ENCODE measurements at regions not wholly inside any gene's neighbourhood (a gene's known extent, or its start where the extent isn't known, plus 50 kb on each side); places are given as distances from the start of the nearest gene placed in this dataset.
"Not testable (repeated sequence)": the region's sequence is repeated elsewhere in the genome, so short reads cannot be mapped to it uniquely, and the experiment has no call there.

DNA sequence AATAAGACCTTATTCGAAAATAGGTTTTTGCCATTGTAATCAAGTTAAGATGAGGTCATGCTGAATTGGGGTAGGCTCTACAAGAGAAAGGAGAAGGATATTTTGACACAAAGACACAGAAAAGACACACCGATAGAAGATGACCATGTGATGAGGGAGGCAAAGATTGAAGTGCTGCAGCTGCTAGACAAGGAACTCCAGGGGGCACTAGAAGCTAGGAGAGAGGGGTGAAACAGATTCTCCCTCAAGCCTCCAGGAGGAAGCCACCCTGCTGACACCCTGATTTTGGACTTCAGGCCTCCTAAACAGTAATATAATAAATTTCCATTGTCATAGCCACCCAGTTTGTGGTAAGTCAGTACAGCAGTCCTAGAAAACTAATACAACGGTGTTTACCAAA lies 506.8 kb upstream of the CAMK1G start:
- no peak for DNase-seq

DNA sequence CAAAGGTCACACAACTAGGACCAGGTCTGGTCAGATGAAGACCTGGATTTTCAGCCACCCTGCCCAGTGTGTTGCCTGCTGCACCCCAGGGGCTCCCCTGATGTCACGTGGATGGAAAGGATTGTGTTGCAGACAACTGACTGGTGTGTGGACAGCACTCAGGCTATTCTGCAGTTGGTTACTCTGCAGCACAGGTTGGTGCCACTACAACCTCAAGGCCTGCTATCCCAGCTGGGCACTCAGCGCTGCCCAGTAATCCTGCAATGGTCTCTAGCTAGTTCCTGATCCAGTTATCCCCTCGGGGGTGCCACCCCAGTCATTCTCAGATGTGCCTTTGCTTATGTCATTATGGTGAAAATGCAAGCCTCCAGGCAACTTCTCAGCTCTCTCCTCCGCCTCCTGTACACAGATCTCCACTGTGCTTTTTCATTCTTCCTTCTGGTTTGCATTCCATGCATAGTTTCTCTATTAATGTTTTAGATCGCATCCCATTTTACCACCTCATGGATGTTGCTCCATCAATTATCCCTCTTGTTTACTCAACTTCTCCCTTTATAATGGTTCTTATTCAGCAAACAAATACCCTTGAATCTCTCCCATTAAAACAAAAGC lies 503.2 kb upstream of the CAMK1G start:
- no peak for DNase-seq

DNA sequence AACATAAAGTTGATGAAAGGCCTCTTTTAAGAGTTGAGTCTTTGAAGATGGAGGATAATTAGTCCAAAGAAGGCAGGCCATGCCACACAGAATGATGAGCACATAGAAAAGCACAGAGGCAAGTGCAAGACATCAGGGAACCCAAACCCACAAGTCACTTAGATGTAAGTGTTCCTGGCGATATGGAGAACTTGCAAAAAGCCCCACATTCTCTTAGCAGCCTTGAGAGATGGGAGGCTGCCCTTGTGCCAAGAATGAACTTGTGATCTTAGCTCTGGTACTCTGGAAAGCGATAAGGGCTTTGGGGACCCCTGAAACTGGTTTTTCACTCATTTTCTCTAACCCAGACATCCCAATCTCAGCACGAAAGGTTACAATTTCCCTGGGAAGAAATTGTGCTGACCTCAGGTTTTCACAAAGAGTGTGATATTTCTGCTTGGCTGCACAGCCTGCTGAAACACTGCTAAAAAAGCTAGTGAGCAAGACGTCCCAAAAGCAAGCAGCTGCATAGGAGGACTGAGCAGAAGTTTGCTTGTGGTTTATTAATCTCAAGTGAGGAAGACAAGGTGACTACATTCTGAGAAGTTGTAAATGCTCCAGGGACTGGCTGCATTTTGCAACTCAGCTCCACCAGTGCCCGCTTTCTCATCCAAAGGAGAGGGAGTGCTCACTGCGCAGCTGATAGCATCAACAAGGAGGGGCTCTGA lies 496.9 kb upstream of the CAMK1G start:
- DNase-seq = no peak

DNA sequence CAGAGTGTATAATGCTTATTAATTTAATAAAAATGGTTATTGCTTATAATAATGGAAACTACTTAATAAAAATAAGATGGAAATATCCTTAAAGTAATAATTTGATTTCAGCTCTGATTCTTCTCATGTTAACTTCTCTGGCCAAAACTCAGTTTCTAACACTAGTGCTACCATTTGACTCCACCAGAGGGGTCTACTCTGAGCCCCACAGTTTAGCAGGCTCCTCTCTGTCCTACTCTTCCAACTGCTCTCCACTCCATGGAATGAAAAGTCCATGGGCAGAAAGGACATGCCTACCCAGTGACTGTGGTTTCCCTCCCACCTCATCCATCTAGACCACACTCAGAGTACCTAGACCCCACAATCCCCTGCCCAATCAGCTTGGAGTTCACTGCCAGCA lies 489.1 kb upstream of the CAMK1G start:
- no peak for DNase-seq

DNA sequence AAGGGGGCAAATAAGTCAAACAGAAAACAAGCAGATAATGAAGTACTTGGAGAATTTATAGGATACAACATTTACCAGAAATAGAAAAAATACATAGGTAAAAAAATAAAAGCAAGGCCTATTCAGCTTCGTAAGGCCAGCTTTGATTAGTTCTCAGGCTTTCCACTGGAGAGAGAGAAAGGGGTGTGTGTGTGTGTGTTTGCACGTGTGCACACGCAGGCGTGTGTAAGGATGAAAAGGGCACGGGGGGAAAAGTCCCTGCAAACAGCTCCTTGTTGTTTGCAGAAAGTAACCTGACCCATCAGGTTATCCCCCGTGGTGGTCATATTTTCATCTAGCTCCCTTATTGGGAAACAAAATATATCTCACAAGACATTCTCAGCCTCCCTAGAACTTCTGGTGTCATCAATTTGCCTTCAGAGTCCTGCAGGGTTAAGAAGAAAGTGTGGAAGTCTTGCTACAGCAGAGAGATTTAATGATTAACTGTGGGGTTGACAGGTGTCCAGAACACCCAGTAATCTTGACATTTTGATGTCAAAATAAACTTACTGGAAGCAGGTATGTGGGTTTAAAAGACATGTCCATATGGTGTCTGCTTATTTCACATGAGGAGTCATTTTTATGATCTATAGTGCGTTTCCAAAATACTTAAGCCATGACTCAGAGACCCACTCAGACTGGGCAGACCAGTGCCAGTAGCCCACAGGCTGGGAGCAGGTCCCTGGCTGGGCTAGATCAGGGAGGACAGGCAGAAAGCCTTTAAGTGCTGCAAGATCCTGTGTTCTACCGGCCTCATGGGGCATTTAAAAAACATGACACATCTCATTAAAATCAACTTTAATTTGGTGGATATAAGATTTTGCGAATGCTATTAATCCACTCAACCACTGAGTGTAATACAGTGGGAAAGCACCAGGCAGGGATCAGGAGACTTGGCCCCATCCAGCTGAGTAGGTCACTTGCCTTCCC lies 487.6 kb upstream of the CAMK1G start:
- DNase-seq = no peak

DNA sequence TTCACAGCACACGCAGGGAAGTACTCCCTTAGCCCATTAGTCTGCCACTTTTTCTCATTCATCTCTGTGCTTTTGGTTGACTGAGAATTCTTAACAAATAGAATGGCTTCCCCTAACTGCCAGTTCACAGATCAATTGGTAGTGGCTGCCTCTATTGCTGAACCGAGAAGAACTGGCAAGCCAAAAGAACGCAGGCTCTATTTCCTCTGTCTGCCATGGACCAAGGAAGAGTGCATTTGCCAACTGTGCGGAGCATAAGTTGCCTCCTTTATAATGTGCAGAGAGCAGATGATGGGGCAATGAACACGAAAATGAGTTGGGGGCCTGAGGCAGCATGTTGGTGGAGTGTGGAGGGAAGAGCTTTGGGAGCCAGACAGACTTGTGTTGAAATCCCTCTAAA lies 483.1 kb upstream of the CAMK1G start:
- DNase-seq = no peak

DNA sequence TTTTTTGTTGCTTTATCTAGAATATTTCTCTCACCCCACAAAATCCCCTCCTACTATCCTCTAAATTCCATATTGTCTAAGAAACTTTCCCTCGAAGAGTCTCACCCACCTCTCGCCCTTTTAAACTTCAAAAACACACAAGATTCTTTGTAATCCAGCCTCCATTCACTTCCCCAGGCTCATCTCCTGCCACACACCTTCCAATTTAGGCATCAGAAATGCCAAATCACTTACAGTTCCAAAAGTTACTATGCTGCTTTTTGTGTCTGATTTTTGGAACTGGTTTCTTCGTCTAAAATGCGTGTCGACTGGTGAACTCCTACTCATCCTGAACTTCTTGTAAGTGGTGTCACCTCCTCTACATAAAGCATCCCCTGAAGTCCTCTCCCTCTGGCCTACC lies 482.4 kb upstream of the CAMK1G start:
- DNase-seq = no peak

DNA sequence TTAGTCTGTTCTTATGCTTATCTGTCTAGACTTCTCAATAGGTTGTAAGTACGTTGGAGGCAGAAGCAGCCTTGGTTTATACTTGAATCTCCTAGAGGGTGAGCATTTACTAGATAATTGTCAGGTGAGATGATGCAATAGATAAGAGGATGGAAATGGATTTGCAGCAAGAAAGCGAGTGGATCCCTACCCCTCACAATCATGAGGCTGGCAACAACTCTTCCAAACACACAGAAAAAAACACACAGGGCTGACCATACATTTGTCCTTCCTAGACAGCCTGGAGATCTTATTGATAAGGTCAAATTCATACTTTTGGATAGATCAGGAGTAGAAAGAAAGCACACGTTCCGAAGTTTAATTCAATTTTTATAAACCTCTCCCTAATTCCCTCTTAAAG lies 481.4 kb upstream of the CAMK1G start:
- DNase-seq = no peak

DNA sequence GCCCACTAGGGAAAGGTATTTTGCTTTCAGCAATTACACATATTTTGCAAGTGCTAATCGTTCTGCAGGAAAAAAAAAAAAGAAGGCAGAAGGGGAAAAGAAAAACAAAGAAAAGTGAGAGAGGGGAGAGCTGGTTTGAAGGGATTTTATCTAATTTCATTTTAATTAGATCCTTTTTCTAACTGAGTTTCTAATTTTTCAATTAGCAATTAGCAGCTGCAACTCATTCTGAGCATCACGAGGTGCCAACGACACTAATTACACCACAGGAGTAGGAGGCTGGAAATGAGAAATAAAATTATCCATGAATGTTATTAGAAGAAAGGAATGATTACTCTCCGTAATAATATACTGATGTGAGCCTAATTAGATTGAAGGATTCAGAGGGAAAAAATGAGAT lies 481.0 kb upstream of the CAMK1G start:
- no peak for DNase-seq

DNA sequence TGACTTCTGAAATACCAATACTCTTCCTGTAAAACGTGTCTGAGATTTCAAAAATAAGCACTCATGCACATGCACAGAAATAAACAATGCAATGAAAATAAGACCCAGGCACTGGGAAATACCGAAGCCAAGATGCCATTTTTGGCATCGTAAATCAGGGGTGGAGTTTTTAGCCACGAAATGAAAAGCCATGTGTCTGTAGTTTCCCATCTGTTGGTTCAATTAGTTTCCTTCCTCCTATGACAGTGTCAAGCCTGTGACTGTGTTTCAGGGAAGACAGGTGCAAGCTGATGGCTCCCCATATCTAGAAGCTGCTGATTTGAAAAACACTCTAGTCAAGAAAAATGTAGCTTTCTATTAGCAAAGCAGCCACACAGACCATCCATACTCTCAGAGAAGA lies 480.4 kb upstream of the CAMK1G start:
- no peak for DNase-seq

DNA sequence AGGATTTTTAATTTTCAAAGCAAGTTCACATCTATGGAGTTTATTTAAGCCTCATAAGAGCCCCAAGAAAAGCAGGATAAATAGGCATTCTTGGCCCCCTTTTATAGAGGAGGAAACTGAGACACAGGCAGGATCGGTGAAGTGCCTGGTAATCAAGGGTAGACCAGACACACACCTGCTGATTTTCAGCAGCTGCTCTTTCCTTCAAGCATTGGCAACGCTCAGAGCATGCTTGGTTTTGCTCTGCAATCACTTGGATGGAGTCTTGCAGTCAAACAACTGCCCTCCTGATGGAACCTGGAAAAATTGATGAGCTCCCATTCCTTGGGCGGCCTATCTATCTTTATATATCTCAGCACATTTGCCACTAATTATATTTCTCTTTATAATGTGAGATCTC lies 478.9 kb upstream of the CAMK1G start:
- DNase-seq = no peak

DNA sequence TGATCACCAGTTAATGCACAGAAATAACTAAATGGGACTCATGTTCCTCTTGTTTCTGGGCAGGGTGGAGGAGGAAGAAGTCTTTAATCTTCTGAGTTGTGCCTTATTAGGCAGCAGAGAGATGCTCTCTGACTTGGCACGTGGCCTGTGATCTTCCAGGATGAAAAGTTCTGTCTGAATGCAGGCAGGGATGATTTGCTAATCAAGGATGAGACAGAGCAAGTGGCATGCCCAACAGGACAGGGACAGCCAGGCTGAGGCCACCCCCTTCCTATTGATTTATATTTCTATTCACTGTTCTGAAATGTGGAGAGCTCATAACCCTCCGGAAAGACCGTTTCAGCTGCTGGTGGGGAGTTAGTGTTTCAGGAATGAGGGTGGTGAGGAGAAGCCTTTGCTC lies 477.8 kb upstream of the CAMK1G start:
- DNase-seq = no peak

DNA sequence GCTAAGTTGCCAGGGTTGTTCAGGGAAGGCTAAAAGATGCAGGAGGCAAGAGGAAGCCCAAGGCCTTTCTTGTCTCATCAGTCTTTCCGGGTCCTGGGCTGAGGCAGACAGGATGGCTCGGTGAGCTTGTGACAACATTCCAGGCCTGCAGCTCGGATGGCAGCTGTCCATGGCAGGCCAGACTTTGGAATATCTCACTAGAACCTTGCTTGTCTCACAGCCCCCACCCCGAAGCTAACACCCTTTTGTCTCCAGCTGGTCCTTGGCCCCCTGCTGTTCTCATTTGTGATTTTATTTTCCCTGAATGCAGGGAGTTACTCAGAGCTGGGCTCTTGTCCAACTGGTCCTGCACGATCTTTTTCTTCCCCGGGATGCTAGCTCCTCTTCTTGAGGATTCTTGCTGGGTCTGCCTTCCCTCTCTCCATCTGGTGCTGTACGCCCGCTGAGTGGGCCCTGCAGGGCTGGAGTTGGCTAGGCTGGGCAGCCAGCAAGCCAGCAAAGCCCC lies 477.2 kb upstream of the CAMK1G start:
- peak; percentile 15 for DNase-seq

DNA sequence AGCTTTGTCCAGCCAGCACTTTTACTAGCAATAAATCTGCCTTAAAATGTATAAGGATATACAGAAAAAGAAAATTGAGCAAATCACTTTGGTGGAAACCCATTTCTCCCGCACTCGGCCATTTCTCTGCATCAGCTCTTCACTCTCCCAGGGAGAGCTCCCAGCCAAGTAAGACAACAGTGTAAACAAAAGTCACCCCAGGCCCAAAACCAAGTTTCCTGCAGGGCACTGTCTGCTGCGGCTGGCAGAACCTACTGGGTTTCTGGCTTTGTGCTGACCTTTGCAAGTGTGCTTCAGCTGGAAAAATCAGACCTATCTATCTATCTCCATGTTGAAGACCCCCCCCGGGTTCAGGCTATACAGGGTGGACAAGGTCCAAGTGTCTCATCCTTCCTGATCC lies 476.7 kb upstream of the CAMK1G start:
- DNase-seq = no peak

DNA sequence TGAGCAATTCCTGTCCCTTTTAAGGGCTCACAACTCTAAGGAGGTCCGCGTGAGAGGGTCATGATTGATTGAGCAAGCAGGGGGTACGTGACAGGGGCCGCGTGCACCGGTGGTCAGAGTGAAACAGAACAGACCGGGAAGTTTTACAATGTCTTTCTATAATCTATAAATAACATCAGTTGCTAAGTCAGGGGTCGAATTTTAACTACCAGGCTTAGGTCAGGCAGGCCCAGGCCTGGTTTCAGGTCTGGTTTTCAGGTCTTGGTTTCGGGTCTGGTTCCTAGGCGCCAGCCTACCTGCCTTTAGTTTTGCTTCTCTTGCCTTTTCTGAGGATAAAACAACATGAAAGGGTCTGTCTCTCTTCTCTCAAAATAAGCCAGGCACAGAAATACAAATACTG lies 476.0 kb upstream of the CAMK1G start:
- DNase-seq = no peak

DNA sequence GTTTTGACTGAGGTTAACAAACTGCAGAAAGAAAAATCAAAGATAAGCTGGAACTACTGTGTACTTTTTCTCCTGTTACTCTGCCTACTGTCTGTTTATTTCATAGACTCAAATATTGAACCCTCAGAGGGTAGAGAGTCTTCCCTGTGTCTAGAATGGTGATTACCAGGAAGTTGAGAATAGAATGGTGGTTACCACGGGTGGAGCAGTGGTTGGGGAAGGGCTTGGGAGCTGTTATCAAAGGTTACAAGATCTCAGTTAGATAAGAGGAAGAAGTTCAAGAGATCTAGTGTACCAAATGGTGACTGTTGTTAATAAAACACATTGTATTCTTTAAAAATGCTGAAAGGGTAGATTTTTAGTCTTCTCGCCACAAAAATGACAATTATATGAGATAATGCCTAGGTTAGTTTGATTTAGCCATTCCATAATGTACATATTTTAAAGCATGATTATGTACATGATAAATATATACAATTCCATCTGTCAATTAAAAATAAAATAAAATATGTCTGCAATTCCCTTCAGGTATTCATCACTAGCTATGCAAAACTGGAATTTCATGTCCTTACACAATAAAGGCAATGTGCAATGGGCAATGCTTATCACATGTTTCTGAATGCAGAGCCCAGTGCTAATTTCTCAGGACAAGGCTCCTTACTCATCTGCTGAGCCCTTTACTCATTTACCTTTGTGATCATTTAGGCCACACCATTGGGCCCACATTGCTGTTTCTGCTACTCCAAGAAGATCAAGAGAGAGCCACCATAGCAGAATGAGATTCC lies 474.3 kb upstream of the CAMK1G start:
- DNase-seq = no peak

DNA sequence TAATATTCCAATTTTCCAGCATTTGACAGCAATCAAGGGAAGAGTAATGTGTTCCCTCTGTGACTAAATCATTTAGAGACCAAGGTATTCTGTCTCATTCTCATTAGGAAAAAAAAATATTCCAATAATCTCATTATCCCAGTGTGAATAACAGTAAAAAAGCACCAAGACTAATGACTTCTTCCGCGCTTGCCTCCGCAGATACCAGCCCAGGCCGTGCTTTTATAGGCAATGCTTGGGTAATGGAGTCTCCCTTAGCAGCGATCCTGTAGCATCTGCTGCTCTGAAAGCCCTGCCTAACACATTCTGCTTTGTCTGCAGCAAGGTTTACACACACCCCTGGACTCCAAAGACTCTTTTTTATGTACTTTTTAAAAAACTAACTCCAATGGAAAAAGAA lies 470.0 kb upstream of the CAMK1G start:
- DNase-seq = no peak

DNA sequence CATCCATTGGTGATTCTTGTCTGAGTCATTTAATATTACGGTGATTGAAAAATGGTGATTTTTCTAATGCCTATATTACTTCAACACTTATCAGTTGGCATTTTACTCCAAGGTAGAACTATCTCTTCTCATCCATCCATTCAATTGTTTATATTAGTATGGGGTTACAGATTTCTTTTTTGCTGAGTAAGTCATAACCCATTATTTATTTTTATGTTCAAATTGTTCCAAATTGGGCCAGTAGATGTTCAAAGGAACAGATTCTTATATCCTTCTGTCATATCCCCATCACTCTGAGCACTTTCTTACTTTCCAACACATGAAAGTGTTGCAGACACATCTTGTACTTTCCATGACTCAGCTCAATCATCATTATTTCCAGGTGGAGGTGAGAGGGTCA lies 466.8 kb upstream of the CAMK1G start:
- DNase-seq = no peak

DNA sequence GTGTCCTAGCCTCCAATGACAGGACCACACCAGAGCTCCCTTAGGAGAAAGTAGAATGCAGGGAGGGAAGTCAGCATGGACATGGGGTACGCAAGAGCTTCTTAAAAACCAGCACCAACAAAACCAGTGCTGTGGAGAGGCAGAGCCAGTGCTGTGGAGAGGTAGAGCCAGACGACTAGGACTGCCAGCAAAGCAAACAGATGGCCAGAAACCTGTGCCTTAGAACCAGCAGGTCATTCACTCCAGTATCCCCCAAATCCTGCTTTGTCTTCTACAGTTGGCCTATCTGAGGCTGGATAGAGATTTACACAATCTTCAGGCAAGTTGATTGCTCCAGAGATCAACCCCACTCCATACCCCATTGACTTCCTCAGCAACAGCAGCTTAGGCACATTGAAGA lies 459.9 kb upstream of the CAMK1G start:
- DNase-seq = no peak

DNA sequence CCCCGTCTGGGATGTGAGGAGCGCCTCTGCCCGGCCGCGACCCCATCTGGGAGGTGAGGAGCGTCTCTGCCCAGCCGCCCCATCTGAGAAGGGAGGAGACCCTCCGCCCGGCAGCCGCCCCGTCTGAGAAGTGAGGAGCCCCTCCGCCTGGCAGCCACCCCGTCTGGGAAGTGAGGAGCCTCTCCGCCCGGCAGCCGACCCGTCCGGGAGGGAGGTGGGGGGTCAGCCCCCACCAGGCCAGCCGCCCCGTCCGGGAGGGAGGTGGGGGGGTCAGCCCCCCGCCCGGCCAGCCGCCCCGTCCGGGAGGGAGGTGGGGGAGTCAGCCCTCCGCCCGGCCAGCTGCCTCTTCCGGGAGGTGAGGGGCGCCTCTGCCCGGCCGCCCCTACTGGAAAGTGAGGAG lies 454.4 kb upstream of the CAMK1G start:
- DNase-seq = not testable (repeated sequence)

DNA sequence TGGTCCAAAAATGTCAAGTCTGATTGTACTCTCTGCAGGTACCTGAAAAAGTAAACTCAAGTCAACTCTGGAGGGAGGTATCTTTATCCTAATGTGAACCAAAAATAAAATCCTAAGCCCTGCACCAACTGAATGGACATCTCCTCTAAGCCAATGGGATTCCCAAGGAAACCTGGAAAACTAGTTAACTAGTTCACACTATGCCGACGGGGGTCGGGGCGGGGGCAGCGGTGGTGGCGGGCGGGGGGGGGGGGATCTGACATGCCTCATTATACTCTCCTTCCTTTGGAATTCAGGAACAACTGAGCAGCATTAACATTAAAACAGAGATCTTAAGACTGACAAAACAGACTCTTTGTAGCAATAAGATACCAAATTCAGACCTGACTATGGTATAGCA lies 452.6 kb upstream of the CAMK1G start:
- DNase-seq = no peak

DNA sequence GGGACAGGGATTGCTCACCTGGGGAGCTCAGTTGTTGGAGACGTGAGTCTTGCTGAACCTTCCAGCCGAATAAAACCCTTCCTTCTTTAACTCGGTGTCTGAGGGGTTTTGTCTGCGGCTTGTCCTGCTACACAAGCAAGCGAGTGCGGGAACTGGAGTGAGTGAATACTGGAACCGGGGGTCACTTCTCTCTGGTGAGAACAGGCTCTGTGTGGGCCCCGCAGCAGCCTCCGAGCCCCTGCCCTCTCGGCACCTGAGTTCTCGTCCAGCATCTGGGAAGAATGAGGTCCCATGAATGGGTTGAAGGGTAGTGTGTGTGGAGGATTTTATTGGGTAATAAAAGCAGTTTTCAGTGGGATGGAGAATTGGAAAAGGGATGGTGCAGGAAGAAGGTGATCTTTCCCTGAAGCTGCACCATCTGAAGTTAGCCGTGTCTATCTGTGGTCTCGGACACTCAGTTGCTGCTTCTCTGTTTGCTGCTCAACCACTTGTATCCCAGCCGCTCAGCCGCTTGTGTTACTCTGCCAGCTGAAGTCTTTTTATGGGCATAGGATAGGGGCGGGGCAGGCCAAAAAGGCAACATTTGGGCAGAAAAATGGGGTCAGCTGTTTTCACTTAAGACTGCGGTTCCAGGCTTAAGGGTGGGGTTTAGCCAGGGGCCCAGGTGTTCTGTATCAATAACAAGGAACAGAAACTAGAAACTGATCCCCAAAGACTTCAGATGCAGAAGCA lies 450.6 kb upstream of the CAMK1G start:
- no peak for DNase-seq

All from right kidney (tissue), 1 donor.